ENCODE measurements at regions not wholly inside any gene's neighbourhood (a gene's known extent, or its start where the extent isn't known, plus 50 kb on each side); places are given as distances from the start of the nearest gene placed in this dataset.

GRCh38 chr2:79373358-79374130 lies 139.3 kb upstream of the CTNNA2 start:
- Histone ChIP-seq H2BK120ac (replicated peaks; ENCODE audit: low read depth, low read length) (no peak overlapping the region), H3K4ac (replicated peaks; ENCODE audit: insufficient read length, low read depth, low read length) (no peak overlapping the region), H3K4me1 (replicated peaks in 1 of 4; ENCODE audit: control insufficient read depth in 3 of 4, insufficient read depth in 4 of 4, low read length in 3 of 4) (peaks cover 0 to 10% (median 6%) of the 10 kb centered on the region in 4 experiments), H2AK5ac (ENCODE audit: low read depth, low read length) (no peak overlapping the region), H4K8ac (ENCODE audit: extremely low read depth, insufficient read depth, low read length) (no peak overlapping the region), H3K36me3 (ENCODE audit: control insufficient read depth in 2 of 4, insufficient read depth in 4 of 4, low read length in 3 of 4) (no peaks in the 10 kb centered on the region), H3K27me3 (replicated peaks in 1 of 4; ENCODE audit: control insufficient read depth in 3 of 4, extremely low read depth in 1 of 4, insufficient read depth in 3 of 4, low read length in 3 of 4) (no peaks in the 10 kb centered on the region), H2BK5ac (ENCODE audit: low read depth, low read length) (no peak overlapping the region), H3K14ac (ENCODE audit: insufficient read length) (no peak overlapping the region), H3K4me3 (ENCODE audit: extremely low read depth in 1 of 4, insufficient read depth in 2 of 4, low read depth in 3 of 4, low read length in 4 of 4) (peak overlapping the region in 1 of 4 experiments; percentile 20; a peak in 1 of 8 replicates), H3K18ac (ENCODE audit: extremely low read depth, low read length) (peak overlapping the region; percentile 0; the same call in 1 of the 2 replicates), H2AFZ (ENCODE audit: low read length) (no peak overlapping the region), H4K91ac (replicated peaks; ENCODE audit: insufficient read length, low read length) (no peak overlapping the region), H4K5ac (ENCODE audit: insufficient read length, low read depth, low read length) (no peak overlapping the region), H3K9me3 (ENCODE audit: insufficient read depth in 2 of 2, low read depth in 1 of 2, low read length in 1 of 2) (no peaks in the 10 kb centered on the region), H3K23ac (ENCODE audit: insufficient read length) (no peak overlapping the region), H3K27ac (ENCODE audit: low read depth, low read length) (no peak overlapping the region), H4K20me1 (replicated peaks in 1 of 2; ENCODE audit: control insufficient read depth in 1 of 2, insufficient read depth in 2 of 2, low read length in 2 of 2) (no peaks in the 10 kb centered on the region), H3K9ac (replicated peaks in 1 of 4; ENCODE audit: extremely low read depth in 1 of 4, low read depth in 3 of 4, low read length in 3 of 4) (no peak overlapping the region; a peak in 1 of 7 replicates), H2BK12ac (ENCODE audit: low read depth, low read length) (no peak overlapping the region), H2BK15ac (ENCODE audit: low read length) (no peak overlapping the region), H2BK20ac (ENCODE audit: low read length) (no peak overlapping the region), H3K79me1 (ENCODE audit: low read depth, low read length) (no peaks in the 10 kb centered on the region), H3K56ac (replicated peaks; ENCODE audit: insufficient read length, low read depth, low read length) (no peak overlapping the region), H3K79me2 (ENCODE audit: control insufficient read depth in 1 of 2, insufficient read depth in 2 of 2, low read length in 2 of 2) (no peaks in the 10 kb centered on the region), H3K23me2 (ENCODE audit: low read depth, low read length) (no peaks in the 10 kb centered on the region), H3K4me2 (ENCODE audit: insufficient read depth in 1 of 2, low read depth in 2 of 2, low read length in 2 of 2) (no peak overlapping the region)
- WGBS, 2 experiments (ENCODE audit: extremely low coverage in 1 of 2, insufficient coverage in 1 of 2, insufficient read length in 1 of 2, insufficient replicate concordance in 2 of 2, low coverage in 1 of 2, low lambda C conversion rate in 2 of 2, missing lambda C conversion rate in 1 of 2): 66% methylated on average over 4 of the region's 4 CpGs; no CpG with 5 or more reads in 1 of the 2 experiments
- TF ChIP-seq SRF (IDR thresholded peaks at IDR 0.05; ENCODE audit: low read depth, low read length): no peak
- TF ChIP-seq RNF2 (IDR thresholded peaks at IDR 0.05; ENCODE audit: borderline replicate concordance, low read depth, low read length, missing control alignments, poor library complexity, severe bottlenecking): no peak
- TF ChIP-seq CTCF (IDR thresholded peaks at IDR 0.05; ENCODE audit: control extremely low read depth in 1 of 3, insufficient read depth in 1 of 3, low read depth in 1 of 3, low read length in 3 of 3): no peak
- TF ChIP-seq CTBP2 (IDR thresholded peaks at IDR 0.05; ENCODE audit: borderline replicate concordance, insufficient read depth, insufficient read length, low read length): no peak
- TF ChIP-seq SIN3A (conservative IDR thresholded peaks at IDR 0.05 in 1 of 2, IDR thresholded peaks at IDR 0.05 in 1 of 2; ENCODE audit: low read depth in 1 of 2, low read length in 2 of 2): no peak
- TF ChIP-seq JUND (IDR thresholded peaks at IDR 0.05; ENCODE audit: low read length): no peak
- no peak for TF ChIP-seq HDAC6 (IDR thresholded peaks at IDR 0.05; ENCODE audit: low read depth, low read length)
- no peak for TF ChIP-seq RAD21 (IDR thresholded peaks at IDR 0.05 in 1 of 2, conservative IDR thresholded peaks at IDR 0.05 in 1 of 2; ENCODE audit: low read depth in 2 of 2, low read length in 2 of 2)
- no peak for DNase-seq (ENCODE audit: low read depth in 1 of 2, low spot score in 2 of 2)
- FAIRE-seq: no peak
- ChIA-PET CTCF (ENCODE audit: partially characterized antibody) (interaction anchor here (0.6 kb wide), 1 partner anchor 101 kb away, joined by 4 read pairs; no protein-coding TSS in a partner anchor), POLR2A (ENCODE audit: partially characterized antibody) (no interaction called here)

Data from H1 (cell line).